DND-41 (cell line): ENCODE measurements at regions not wholly inside any gene's neighbourhood (a gene's known extent, or its start where the extent isn't known, plus 50 kb on each side); places are given as distances from the start of the nearest gene placed in this dataset.

ENCODE experiments used
- ATAC-seq: fragments of 200-7000 bp; cut with Tn5 transposase; 3 replicates; pipeline ENCODE4 v1.9.1; 2021; ENCODE audit warnings: low read depth; ENCODE audit not compliant: insufficient read depth
- DNase-seq: peaks from one replicate; pipeline ENCODE4 v3.0.0-alpha.2; 2020
- H2AFZ ChIP-seq: 2 replicates; pipeline ENCODE4 v1.6.0; 2012; ENCODE audit warnings: low read depth, low read length
- H3K27ac ChIP-seq: 2 replicates; pipeline ENCODE4 v1.5.1; 2012; ENCODE audit warnings: low read length, inconsistent platforms
- H3K27me3 ChIP-seq: fragments of 200-600 bp; sonication (generic); 2 replicates; pipeline ENCODE4 v1.6.0; 2012; ENCODE audit warnings: low read length, mild to moderate bottlenecking, inconsistent platforms; ENCODE audit not compliant: insufficient read depth, poor library complexity
- H3K36me3 ChIP-seq: 2 replicates; pipeline ENCODE4 v1.5.1; 2012; ENCODE audit warnings: low read length, inconsistent platforms; ENCODE audit not compliant: insufficient read depth
- H3K4me1 ChIP-seq: 2 replicates; pipeline ENCODE4 v1.5.1; 2012; ENCODE audit warnings: mild to moderate bottlenecking, low read length; ENCODE audit not compliant: insufficient read depth
- H3K4me2 ChIP-seq: 2 replicates; pipeline ENCODE4 v1.6.0; 2012; ENCODE audit warnings: mild to moderate bottlenecking, moderate library complexity, low read length, inconsistent platforms; ENCODE audit not compliant: insufficient read depth
- H3K4me3 ChIP-seq, 2 experiments: fragments of 200-600 bp in 1 of 2; shearing (Covaris generic) in 1 of 2; 2 replicates each; pipeline ENCODE4 v1.5.1; 2012 to 2016; ENCODE audit warnings: inconsistent platforms in 2 of 2, low read length in 2 of 2, mild to moderate bottlenecking in 2 of 2, low read depth in 1 of 2, moderate library complexity in 1 of 2
- H3K79me2 ChIP-seq: 2 replicates; pipeline ENCODE4 v1.6.0; 2012; ENCODE audit warnings: low read length, inconsistent platforms; ENCODE audit not compliant: insufficient read depth
- H3K9ac ChIP-seq: 2 replicates; pipeline ENCODE4 v1.6.0; 2012; ENCODE audit warnings: low read depth, mild to moderate bottlenecking, inconsistent platforms, low read length, moderate library complexity
- H3K9me3 ChIP-seq: 2 replicates; pipeline ENCODE4 v1.5.1; 2012; ENCODE audit warnings: low read length, moderate library complexity, mild to moderate bottlenecking, inconsistent platforms; ENCODE audit not compliant: insufficient read depth, severe bottlenecking
- H4K20me1 ChIP-seq: 2 replicates; pipeline ENCODE4 v1.6.0; 2012; ENCODE audit warnings: low read length; ENCODE audit not compliant: insufficient read depth
- CTCF ChIP-seq: IDR thresholded peaks from 2 replicates; pipeline ENCODE4 v1.5.1; 2012; ENCODE audit warnings: borderline replicate concordance, low read length, moderate library complexity, mild to moderate bottlenecking; ENCODE audit not compliant: poor library complexity, severe bottlenecking; ENCODE audit errors: extremely low read depth
- EZH2 ChIP-seq: IDR thresholded peaks from 3 replicates; pipeline ENCODE4 v1.6.1; 2012; ENCODE audit warnings: borderline replicate concordance, low read depth, mild to moderate bottlenecking, moderate library complexity, low read length, inconsistent platforms; ENCODE audit not compliant: severe bottlenecking

DNA sequence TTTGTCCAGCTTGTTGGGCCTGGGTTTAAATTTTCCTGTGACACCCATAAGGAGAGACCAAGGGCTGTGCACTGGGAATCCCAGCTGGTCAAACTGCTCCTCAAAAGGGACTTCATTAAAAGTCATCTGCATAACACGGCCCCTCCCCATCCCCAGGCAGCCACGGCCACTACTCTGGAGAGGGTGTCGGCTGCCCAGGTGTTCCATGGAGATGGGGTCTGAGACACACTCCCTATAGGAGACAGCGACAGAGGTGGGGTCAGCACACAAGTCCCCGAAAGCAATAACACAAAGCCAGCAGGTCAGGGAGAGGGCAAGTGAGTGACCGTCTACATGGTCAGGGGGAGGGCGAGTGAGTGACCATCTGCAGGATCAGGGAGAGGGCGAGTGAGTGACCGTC, 75.6 kb upstream of the BCL11B start:
- Histone ChIP-seq H3K79me2 (no peaks in the 10 kb centered on the region), H3K4me3 (no peak overlapping the region), H4K20me1 (no peaks in the 10 kb centered on the region), H3K27ac (no peak overlapping the region), H3K4me1 (no peaks in the 10 kb centered on the region), H3K9me3 (no peaks in the 10 kb centered on the region), H3K9ac (no peak overlapping the region), H3K4me2 (no peak overlapping the region), H3K27me3 (peaks cover 12% of the 10 kb centered on the region), H2AFZ (no peak overlapping the region), H3K36me3 (no peaks in the 10 kb centered on the region)
- DNase-seq (no peak), ATAC-seq (no peak)
- TF ChIP-seq CTCF (no peak), EZH2 (no peak)

GRCh38 chr14:99346470-99347080, 74.6 kb upstream of the BCL11B start:
- no peaks in the 10 kb centered on the region for H3K4me1 ChIP-seq
- H4K20me1 ChIP-seq = no peaks in the 10 kb centered on the region
- H3K27me3 ChIP-seq = peaks cover 14% of the 10 kb centered on the region
- H3K36me3 ChIP-seq = no peaks in the 10 kb centered on the region
- H2AFZ ChIP-seq = no peak overlapping the region
- no peak overlapping the region for H3K9ac ChIP-seq
- H3K27ac ChIP-seq = no peak overlapping the region
- DNase-seq = no peak
- TF ChIP-seq EZH2 (no peak), CTCF (no peak)
- ATAC-seq = no peak
- no peak overlapping the region for H3K4me2 ChIP-seq
- no peaks in the 10 kb centered on the region for H3K9me3 ChIP-seq
- no peak overlapping the region for H3K4me3 ChIP-seq
- H3K79me2 ChIP-seq = no peaks in the 10 kb centered on the region

- TF ChIP-seq EZH2 (no peak), CTCF (no peak)
- Histone ChIP-seq H3K27ac (no peak overlapping the region), H3K79me2 (no peaks in the 10 kb centered on the region), H3K36me3 (no peaks in the 10 kb centered on the region), H4K20me1 (no peaks in the 10 kb centered on the region), H3K4me1 (no peaks in the 10 kb centered on the region), H3K9me3 (no peaks in the 10 kb centered on the region), H3K4me3 (no peak overlapping the region), H3K27me3 (peaks cover 12% of the 10 kb centered on the region), H3K4me2 (no peak overlapping the region), H3K9ac (no peak overlapping the region), H2AFZ (no peak overlapping the region)
- DNase-seq (no peak), ATAC-seq (no peak)
These were observed 73.5 kb upstream of the BCL11B start for GRCh38 chr14:99345472-99345871.
